HepG2 (cell line): ENCODE measurements at regions not wholly inside any gene's neighbourhood (a gene's known extent, or its start where the extent isn't known, plus 50 kb on each side); places are given as distances from the start of the nearest gene placed in this dataset.

Source experiments
- ATAC-seq: fragments of 200-7000 bp; cut with Tn5 transposase; 3 replicates; pipeline ENCODE4 v1.9.1; 2020; ENCODE audit warnings: mild to moderate bottlenecking, moderate library complexity
- BruUV-seq: library from RNA; stranded (reverse); fragments of 400-500 nt; replicated peaks from 2 replicates; lab custom pipeline; 2021; lab: Mats Ljungman, UMichigan
- CTCF ChIA-PET: fragments of 300-600 bp; formaldehyde crosslinking; extraction: SDS; loops from one replicate; lab custom pipeline; 2021; ENCODE audit warnings: low total read pairs, inconsistent platforms, low intra/inter-chr PET ratio; lab: Yijun Ruan, JAX
- POLR2A ChIA-PET: fragments of 350-600 bp; sonication (Branson Sonifier 250); formaldehyde crosslinking; loops from one replicate; lab custom pipeline; 2020; ENCODE audit warnings: antibody characterized with exemption, inconsistent platforms; lab: Yijun Ruan, JAX
- DNase-seq: peaks from one replicate; pipeline ENCODE4 v3.0.0-alpha.2; 2015; ENCODE audit warnings: low spot score
- FAIRE-seq: peaks from 3 replicates; lab custom pipeline; 2011; peaks lifted over from hg19 to GRCh38; lab: Jason Lieb, UNC
- H2AFZ ChIP-seq: one replicate; pipeline ENCODE4 v1.6.1; 2011; ENCODE audit warnings: low read length, inconsistent platforms
- H3K27ac ChIP-seq: fragments of 300-600 bp; 3 replicates; pipeline ENCODE4 v1.8.0; 2011; ENCODE audit warnings: mixed run types, mild to moderate bottlenecking, mixed read lengths, low read length, inconsistent platforms; ENCODE audit not compliant: insufficient read depth; ENCODE audit errors: extremely low read length
- H3K27me3 ChIP-seq, 2 experiments: fragments of 200-600 bp in 1 of 2; 2 replicates in 1 of 2; 3 replicates in 1 of 2; pipeline versions ENCODE4 v1.6.0 to v1.8.0; 2011; ENCODE audit warnings: low read length in 2 of 2, mild to moderate bottlenecking in 2 of 2, moderate library complexity in 2 of 2, inconsistent platforms in 1 of 2; ENCODE audit not compliant: insufficient read depth in 2 of 2, control insufficient read depth in 1 of 2
- H3K36me3 ChIP-seq, 2 experiments: fragments of 200-600 bp in 1 of 2; replicated peaks in 1 of 2; 2 replicates in 1 of 2; 3 replicates in 1 of 2; pipeline versions ENCODE4 v1.5.1 to v1.8.0; 2011; ENCODE audit warnings: low read length in 2 of 2, inconsistent platforms in 1 of 2; ENCODE audit not compliant: insufficient read depth in 2 of 2, control insufficient read depth in 1 of 2
- H3K4me1 ChIP-seq: 2 replicates; pipeline ENCODE4 v1.5.1; 2012; ENCODE audit warnings: low read length, inconsistent platforms; ENCODE audit not compliant: insufficient read depth
- H3K4me2 ChIP-seq: 2 replicates; pipeline ENCODE4 v1.6.0; 2011; ENCODE audit warnings: low read depth, low read length, inconsistent platforms
- H3K4me3 ChIP-seq, 3 experiments: fragments of 200-600 bp in 1 of 3; sonication (generic), shearing (Covaris generic) in 1 of 3; replicated peaks in 1 of 3; 2 replicates each; pipeline ENCODE4 v1.5.1; 2011 to 2016; ENCODE audit warnings: low read length in 3 of 3, inconsistent platforms in 2 of 3, low read depth in 2 of 3, mild to moderate bottlenecking in 2 of 3, control low read depth in 1 of 3, mixed read lengths in 1 of 3; ENCODE audit not compliant: insufficient read depth in 1 of 3
- H3K79me2 ChIP-seq: one replicate; pipeline ENCODE4 v1.6.1; 2011; ENCODE audit warnings: low read length, inconsistent platforms; ENCODE audit not compliant: insufficient read depth
- H3K9ac ChIP-seq: 2 replicates; pipeline ENCODE4 v1.6.0; 2011; ENCODE audit warnings: mild to moderate bottlenecking, low read depth, low read length, inconsistent platforms; ENCODE audit not compliant: insufficient read depth
- H3K9me3 ChIP-seq: 2 replicates; pipeline ENCODE4 v1.5.1; 2012; ENCODE audit warnings: mild to moderate bottlenecking, low read length
- H4K20me1 ChIP-seq: 2 replicates; pipeline ENCODE4 v1.6.0; 2011; ENCODE audit warnings: inconsistent platforms, mild to moderate bottlenecking, low read length, moderate library complexity; ENCODE audit not compliant: insufficient read depth
- ETV6 ChIP-seq: sonication (generic); formaldehyde crosslinking; conservative IDR thresholded peaks from 2 replicates; pipeline ENCODE4 v1.4.0; 2020; ENCODE audit warnings: missing genetic modification reagents
- MTF1 ChIP-seq: sonication (generic); formaldehyde crosslinking; IDR thresholded peaks from 2 replicates; pipeline ENCODE4 v1.5.0; 2020; ENCODE audit warnings: missing genetic modification reagents
- MXI1 ChIP-seq: IDR thresholded peaks from 3 replicates; pipeline ENCODE4 v1.6.1; 2012; ENCODE audit warnings: low read depth, low read length, inconsistent platforms, borderline replicate concordance
- NAIF1 ChIP-seq: sonication (generic); formaldehyde crosslinking; IDR thresholded peaks from 2 replicates; pipeline ENCODE4 v1.5.0; 2020; ENCODE audit warnings: mild to moderate bottlenecking, missing genetic modification reagents, borderline replicate concordance
- RFX5 ChIP-seq: IDR thresholded peaks from 2 replicates; pipeline ENCODE4 v1.6.1; 2011; ENCODE audit warnings: low read depth, low read length, improper control_type of control experiment
- RNF219 ChIP-seq: sonication (generic); formaldehyde crosslinking; IDR thresholded peaks from 2 replicates; pipeline ENCODE4 v1.5.0; 2020; ENCODE audit warnings: mild to moderate bottlenecking, missing genetic modification reagents
- SIN3A ChIP-seq: IDR thresholded peaks from 2 replicates; pipeline ENCODE4 v1.6.1; 2011; ENCODE audit warnings: low read depth, mild to moderate bottlenecking, control low read depth, low read length, borderline replicate concordance
- TEF ChIP-seq: sonication (generic); formaldehyde crosslinking; IDR thresholded peaks from 2 replicates; pipeline ENCODE4 v1.5.0; 2020; ENCODE audit warnings: missing genetic modification reagents
- TGIF2 ChIP-seq: IDR thresholded peaks from 2 replicates; pipeline ENCODE4 v1.6.1; 2016; ENCODE audit warnings: control low read depth, missing compliant biosample characterization
- YEATS2 ChIP-seq: sonication (generic); formaldehyde crosslinking; IDR thresholded peaks from 2 replicates; pipeline ENCODE4 v1.4.0; 2020; ENCODE audit warnings: missing genetic modification reagents, borderline replicate concordance
- ZNF24 ChIP-seq: fragments of 450-650 bp; IDR thresholded peaks from 2 replicates; pipeline ENCODE4 v1.6.1; 2017; ENCODE audit warnings: antibody characterized with exemption, mild to moderate bottlenecking
- ZNF260 ChIP-seq: sonication (generic); formaldehyde crosslinking; IDR thresholded peaks from 2 replicates; pipeline ENCODE4 v1.4.0; 2020; ENCODE audit warnings: missing genetic modification reagents, low read depth, mild to moderate bottlenecking, borderline replicate concordance
- ZNF264 ChIP-seq: sonication (generic); formaldehyde crosslinking; IDR thresholded peaks from 2 replicates; pipeline ENCODE4 v1.4.0; 2020; ENCODE audit warnings: missing genetic modification reagents
- WGBS: methylation state at CpG from one replicate; pipeline ENCODE4 v1.1.6; 2017; ENCODE audit warnings: low lambda C conversion rate; 5-methylcytosine and 5-hydroxymethylcytosine counted together
- in situ Hi-C: cut with HindIII; loops from 2 replicates; pipeline ENCODE4 v1.10.0; 2017; ENCODE audit warnings: low pct_unique_long_range_greater_than_20kb; ENCODE audit not compliant: extremely low pct_ligation_motif_present
- intact Hi-C: fragments of 100-400 bp; cut with micrococcal nuclease; formaldehyde crosslinking; loops from one replicate; pipeline ENCODE4 v1.10.0; 2022; ENCODE audit not compliant: unreplicated experiment
- TF ChIP-seq, protein P1 (sequence below): IDR thresholded peaks from 2 replicates; pipeline ENCODE4 v1.6.1; 2016; ENCODE audit warnings: mild to moderate bottlenecking
- TF ChIP-seq, protein P2 (sequence below): sonication (generic); formaldehyde crosslinking; IDR thresholded peaks from 2 replicates; pipeline ENCODE4 v1.9.0; 2021; ENCODE audit warnings: missing genetic modification reagents, mild to moderate bottlenecking, borderline replicate concordance
- TF ChIP-seq, protein P3 (sequence below): sonication (generic); formaldehyde crosslinking; IDR thresholded peaks from 2 replicates; pipeline ENCODE4 v1.4.0; 2020; ENCODE audit warnings: missing genetic modification reagents

GRCh38 chr18:27824841-27825681 lies 351.9 kb downstream of the CDH2 start:
- TF ChIP-seq MXI1, result no peak
- no peak for TF ChIP-seq YEATS2 (CRISPR knock-in tag)
- no peak for TF ChIP-seq SIN3A
- TF ChIP-seq TGIF2 (CRISPR knock-in tag), result no peak
- TF ChIP-seq NAIF1 (CRISPR knock-in tag), result no peak
- TF ChIP-seq TEF, result no peak
- TF ChIP-seq ZNF260 (CRISPR knock-in tag), result no peak
- TF ChIP-seq MTF1, result no peak
- TF ChIP-seq, protein P1, sequence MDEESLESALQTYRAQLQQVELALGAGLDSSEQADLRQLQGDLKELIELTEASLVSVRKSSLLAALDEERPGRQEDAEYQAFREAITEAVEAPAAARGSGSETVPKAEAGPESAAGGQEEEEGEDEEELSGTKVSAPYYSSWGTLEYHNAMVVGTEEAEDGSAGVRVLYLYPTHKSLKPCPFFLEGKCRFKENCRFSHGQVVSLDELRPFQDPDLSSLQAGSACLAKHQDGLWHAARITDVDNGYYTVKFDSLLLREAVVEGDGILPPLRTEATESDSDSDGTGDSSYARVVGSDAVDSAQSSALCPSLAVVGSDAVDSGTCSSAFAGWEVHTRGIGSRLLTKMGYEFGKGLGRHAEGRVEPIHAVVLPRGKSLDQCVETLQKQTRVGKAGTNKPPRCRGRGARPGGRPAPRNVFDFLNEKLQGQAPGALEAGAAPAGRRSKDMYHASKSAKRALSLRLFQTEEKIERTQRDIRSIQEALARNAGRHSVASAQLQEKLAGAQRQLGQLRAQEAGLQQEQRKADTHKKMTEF (CRISPR knock-in tag), result no peak
- TF ChIP-seq RFX5, result no peak
- no peak for TF ChIP-seq ZNF24
- TF ChIP-seq, protein P2, sequence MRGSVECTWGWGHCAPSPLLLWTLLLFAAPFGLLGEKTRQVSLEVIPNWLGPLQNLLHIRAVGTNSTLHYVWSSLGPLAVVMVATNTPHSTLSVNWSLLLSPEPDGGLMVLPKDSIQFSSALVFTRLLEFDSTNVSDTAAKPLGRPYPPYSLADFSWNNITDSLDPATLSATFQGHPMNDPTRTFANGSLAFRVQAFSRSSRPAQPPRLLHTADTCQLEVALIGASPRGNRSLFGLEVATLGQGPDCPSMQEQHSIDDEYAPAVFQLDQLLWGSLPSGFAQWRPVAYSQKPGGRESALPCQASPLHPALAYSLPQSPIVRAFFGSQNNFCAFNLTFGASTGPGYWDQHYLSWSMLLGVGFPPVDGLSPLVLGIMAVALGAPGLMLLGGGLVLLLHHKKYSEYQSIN (CRISPR knock-in tag), result no peak
- TF ChIP-seq, protein P3, sequence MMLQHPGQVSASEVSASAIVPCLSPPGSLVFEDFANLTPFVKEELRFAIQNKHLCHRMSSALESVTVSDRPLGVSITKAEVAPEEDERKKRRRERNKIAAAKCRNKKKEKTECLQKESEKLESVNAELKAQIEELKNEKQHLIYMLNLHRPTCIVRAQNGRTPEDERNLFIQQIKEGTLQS, result no peak
- TF ChIP-seq RNF219 (CRISPR knock-in tag), result no peak
- no peak for TF ChIP-seq ETV6 (CRISPR knock-in tag)
- TF ChIP-seq ZNF264, result no peak
- TF ChIP-seq, all 625 proteins: peak for 0
- Histone ChIP-seq H4K20me1 (no peaks in the 10 kb centered on the region), H3K27ac (no peak overlapping the region), H3K9ac (no peak overlapping the region), H3K4me1 (no peaks in the 10 kb centered on the region), H3K4me2 (no peak overlapping the region), H3K9me3 (no peaks in the 10 kb centered on the region), H3K36me3 (no peaks in the 10 kb centered on the region), H3K79me2 (no peaks in the 10 kb centered on the region), H3K27me3 (no peaks in the 10 kb centered on the region), H2AFZ (no peak overlapping the region), H3K4me3 (no peak overlapping the region)
- ATAC-seq, result no peak
- DNase-seq, result no peak
- 11% methylated on average over 5 of the region's 5 CpGs for WGBS
- intact Hi-C loops, result no loop called here
- no peak for FAIRE-seq
- ChIA-PET POLR2A (no interaction called here), CTCF (no interaction called here)
- in situ Hi-C loops, result no loop called here
- BruUV-seq, result no TSS peak
